OCI-LY3 (cell line): ENCODE measurements at regions not wholly inside any gene's neighbourhood (a gene's known extent, or its start where the extent isn't known, plus 50 kb on each side); places are given as distances from the start of the nearest gene placed in this dataset.

ENCODE experiments used
- EZH2phosphoT487 ChIP-seq: fragments of 200-600 bp; shearing (Covaris generic); IDR thresholded peaks from 2 replicates; pipeline ENCODE4 v1.6.1; 2018; ENCODE audit warnings: antibody characterized with exemption, mixed run types, low read depth
- TF ChIP-seq, protein P1 (sequence below): fragments of 200-600, 300-600 bp; sonication (generic); IDR thresholded peaks from 2 replicates; pipeline ENCODE4 v1.5.1; 2014; ENCODE audit warnings: antibody characterized with exemption, low read length, low read depth

DNA sequence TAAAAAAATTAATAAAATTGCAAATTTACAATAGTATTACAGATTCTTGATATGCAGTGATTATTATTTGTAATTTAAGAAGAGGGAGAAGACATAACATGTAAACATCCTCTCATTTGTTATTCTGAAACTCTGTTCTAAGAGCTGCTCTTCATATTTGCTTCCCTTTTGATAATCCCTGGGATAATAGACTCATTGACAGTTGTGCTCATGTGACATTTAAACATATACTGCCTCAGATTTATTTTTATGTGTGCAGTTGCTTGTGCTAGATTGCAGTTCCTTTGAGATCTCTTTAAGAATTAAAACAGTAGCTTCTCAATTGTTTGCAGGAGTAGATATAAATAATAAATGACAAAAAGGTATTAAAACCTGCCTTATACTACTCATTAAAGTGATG lies 605.1 kb upstream of the CNTNAP5 start:
- TF ChIP-seq, protein P1, sequence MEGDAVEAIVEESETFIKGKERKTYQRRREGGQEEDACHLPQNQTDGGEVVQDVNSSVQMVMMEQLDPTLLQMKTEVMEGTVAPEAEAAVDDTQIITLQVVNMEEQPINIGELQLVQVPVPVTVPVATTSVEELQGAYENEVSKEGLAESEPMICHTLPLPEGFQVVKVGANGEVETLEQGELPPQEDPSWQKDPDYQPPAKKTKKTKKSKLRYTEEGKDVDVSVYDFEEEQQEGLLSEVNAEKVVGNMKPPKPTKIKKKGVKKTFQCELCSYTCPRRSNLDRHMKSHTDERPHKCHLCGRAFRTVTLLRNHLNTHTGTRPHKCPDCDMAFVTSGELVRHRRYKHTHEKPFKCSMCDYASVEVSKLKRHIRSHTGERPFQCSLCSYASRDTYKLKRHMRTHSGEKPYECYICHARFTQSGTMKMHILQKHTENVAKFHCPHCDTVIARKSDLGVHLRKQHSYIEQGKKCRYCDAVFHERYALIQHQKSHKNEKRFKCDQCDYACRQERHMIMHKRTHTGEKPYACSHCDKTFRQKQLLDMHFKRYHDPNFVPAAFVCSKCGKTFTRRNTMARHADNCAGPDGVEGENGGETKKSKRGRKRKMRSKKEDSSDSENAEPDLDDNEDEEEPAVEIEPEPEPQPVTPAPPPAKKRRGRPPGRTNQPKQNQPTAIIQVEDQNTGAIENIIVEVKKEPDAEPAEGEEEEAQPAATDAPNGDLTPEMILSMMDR, result no peak
- TF ChIP-seq EZH2phosphoT487, result no peak
